ENCODE measurements at regions not wholly inside any gene's neighbourhood (a gene's known extent, or its start where the extent isn't known, plus 50 kb on each side); places are given as distances from the start of the nearest gene placed in this dataset.

DNA sequence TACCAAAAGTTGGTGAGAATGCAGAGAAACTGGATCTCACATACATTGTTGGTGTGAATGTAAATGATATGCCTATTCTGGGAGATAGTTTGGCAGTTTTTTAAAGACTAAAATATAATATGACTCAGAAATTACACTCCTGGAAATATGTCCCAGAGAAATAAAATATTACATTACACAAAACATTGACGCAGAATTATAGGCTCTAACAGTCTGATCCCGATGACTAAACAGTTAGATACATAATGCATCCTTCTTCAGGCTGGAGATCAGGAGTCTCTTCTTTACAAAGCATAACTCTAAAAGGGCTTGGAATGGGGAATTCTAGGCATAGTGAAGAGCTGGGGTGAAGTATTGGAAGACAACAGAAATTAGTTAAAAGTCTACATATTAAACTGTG lies 586.2 kb upstream of the NECTIN3 start (continued):
- TF ChIP-seq MYBL2 (IDR thresholded peaks at IDR 0.05; ENCODE audit: low read depth) (no peak), MYBL2 (CRISPR knock-in tag; IDR thresholded peaks at IDR 0.05; ENCODE audit: borderline replicate concordance) (no peak), DDX20 (tag; IDR thresholded peaks at IDR 0.05; ENCODE audit: low read depth) (no peak), PHF21A (IDR thresholded peaks at IDR 0.05; ENCODE audit: borderline replicate concordance, low read depth) (no peak), NR1H2 (CRISPR knock-in tag; IDR thresholded peaks at IDR 0.05) (no peak)

DNA sequence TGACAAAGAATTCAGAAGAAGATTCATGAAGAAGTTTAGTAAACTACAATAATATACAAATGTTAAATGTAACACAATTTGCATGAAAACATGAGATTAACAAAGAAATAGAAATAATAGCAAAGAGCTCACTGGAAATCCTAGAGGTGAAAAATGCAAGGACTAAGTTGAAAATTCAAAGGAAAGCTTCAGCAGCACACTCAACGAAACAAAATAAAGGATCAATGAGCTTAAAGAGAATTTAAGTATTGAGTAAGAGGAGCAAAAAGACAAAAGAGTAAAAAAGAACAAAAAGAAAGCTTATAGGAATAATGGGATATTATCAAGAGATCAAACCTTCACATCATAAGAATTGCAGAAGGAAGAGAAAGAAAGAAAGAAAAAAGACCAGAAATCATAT lies 583.8 kb upstream of the NECTIN3 start:
- H2AFZ ChIP-seq (ENCODE audit: low read depth, low read length): no peak overlapping the region
- H3K79me2 ChIP-seq (ENCODE audit: control insufficient read depth, insufficient read depth, low read length): no peaks in the 10 kb centered on the region
- no peak for DNase-seq (ENCODE audit: extremely low read depth in 1 of 4, low spot score in 3 of 4)
- H3K9me3 ChIP-seq (replicated peaks; ENCODE audit: control insufficient read depth, insufficient read depth, low read depth, low read length): no peaks in the 10 kb centered on the region; the same call in 1 of the 2 replicates
- no peaks in the 10 kb centered on the region for H4K20me1 ChIP-seq (replicated peaks; ENCODE audit: control insufficient read depth, insufficient read depth, low read length)
- no peaks in the 10 kb centered on the region for H3K36me3 ChIP-seq (ENCODE audit: control insufficient read depth, insufficient read depth, low read length)
- no peak for FAIRE-seq
- BruUV-seq (replicated peaks): no TSS peak
- WGBS (ENCODE audit: insufficient coverage, low coverage, missing lambda C conversion rate): 9% methylated on average over 1 of the region's 1 CpG
- H3K27ac ChIP-seq (ENCODE audit: extremely low read depth, low read depth, low read length): no peak overlapping the region
- no peaks in the 10 kb centered on the region for H3K27me3 ChIP-seq (ENCODE audit: control insufficient read depth in 2 of 2, insufficient read depth in 2 of 2, low read length in 2 of 2)
- ChIA-PET POLR2A (no interaction called here), CTCF (ENCODE audit: low intra/inter-chr PET ratio) (no interaction called here)
- in situ Hi-C loops (cut with MboI): no loop called here
- ATAC-seq: no peak
- H3K4me3 ChIP-seq: no peak overlapping the region
- no peaks in the 10 kb centered on the region for H3K9me1 ChIP-seq (ENCODE audit: control insufficient read depth, insufficient read depth, low read length)
- TF ChIP-seq TRIM24 (IDR thresholded peaks at IDR 0.05) (peak in 1 of 2 experiments; percentile 30; a peak in 2 of 4 replicates), CBX3 (IDR thresholded peaks at IDR 0.05; ENCODE audit: borderline replicate concordance in 1 of 2, low read length in 2 of 2) (peak in 1 of 2 experiments; percentile 79; a peak in 2 of 3 replicates), CBX5 (IDR thresholded peaks at IDR 0.05; ENCODE audit: borderline replicate concordance, low read depth) (0 out of 2 replicates have a peak, but pooled peaks have one; percentile 49), FOXP1 (CRISPR knock-in tag; IDR thresholded peaks at IDR 0.05) (no peak), TRIM28 (IDR thresholded peaks at IDR 0.05) (peak; percentile 86), HLTF (IDR thresholded peaks at IDR 0.05) (peak; percentile 48; the same call in 1 of the 2 replicates), ZNF764 (CRISPR knock-in tag; IDR thresholded peaks at IDR 0.05; ENCODE audit: low read depth) (no peak)
- TF ChIP-seq, protein P1, sequence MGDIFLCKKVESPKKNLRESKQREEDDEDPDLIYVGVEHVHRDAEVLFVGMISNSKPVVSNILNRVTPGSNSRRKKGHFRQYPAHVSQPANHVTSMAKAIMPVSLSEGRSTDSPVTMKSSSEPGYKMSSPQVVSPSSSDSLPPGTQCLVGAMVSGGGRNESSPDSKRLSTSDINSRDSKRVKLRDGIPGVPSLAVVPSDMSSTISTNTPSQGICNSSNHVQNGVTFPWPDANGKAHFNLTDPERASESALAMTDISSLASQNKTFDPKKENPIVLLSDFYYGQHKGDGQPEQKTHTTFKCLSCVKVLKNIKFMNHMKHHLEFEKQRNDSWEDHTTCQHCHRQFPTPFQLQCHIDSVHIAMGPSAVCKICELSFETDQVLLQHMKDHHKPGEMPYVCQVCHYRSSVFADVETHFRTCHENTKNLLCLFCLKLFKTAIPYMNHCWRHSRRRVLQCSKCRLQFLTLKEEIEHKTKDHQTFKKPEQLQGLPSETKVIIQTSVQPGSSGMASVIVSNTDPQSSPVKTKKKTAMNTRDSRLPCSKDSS (IDR thresholded peaks at IDR 0.05; ENCODE audit: low read depth, partially characterized antibody): peak; percentile 66
- TF ChIP-seq, protein P2, sequence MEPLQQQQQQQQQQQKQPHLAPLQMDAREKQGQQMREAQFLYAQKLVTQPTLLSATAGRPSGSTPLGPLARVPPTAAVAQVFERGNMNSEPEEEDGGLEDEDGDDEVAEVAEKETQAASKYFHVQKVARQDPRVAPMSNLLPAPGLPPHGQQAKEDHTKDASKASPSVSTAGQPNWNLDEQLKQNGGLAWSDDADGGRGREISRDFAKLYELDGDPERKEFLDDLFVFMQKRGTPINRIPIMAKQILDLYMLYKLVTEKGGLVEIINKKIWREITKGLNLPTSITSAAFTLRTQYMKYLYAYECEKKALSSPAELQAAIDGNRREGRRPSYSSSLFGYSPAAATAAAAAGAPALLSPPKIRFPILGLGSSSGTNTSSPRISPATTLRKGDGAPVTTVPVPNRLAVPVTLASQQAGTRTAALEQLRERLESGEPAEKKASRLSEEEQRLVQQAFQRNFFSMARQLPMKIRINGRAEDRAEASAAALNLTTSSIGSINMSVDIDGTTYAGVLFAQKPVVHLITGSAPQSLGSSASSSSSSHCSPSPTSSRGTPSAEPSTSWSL (CRISPR knock-in tag; IDR thresholded peaks at IDR 0.05; ENCODE audit: borderline replicate concordance): no peak
- no peaks in the 10 kb centered on the region for H3K4me1 ChIP-seq (replicated peaks in 1 of 2; ENCODE audit: control insufficient read depth in 2 of 2, insufficient read depth in 2 of 2, low read length in 2 of 2)
- no peak overlapping the region for H3K9ac ChIP-seq (ENCODE audit: insufficient read depth in 1 of 2, low read depth in 2 of 2, low read length in 2 of 2)
- H3K4me2 ChIP-seq (ENCODE audit: insufficient read depth, low read length): no peak overlapping the region
- intact Hi-C loops (cut with micrococcal nuclease): no loop called here

Data from K562 (cell line).